Uterus (tissue), 2 donors: ENCODE measurements at regions not wholly inside any gene's neighbourhood (a gene's known extent, or its start where the extent isn't known, plus 50 kb on each side); places are given as distances from the start of the nearest gene placed in this dataset.

Experiments
- CTCF ChIP-seq, 4 experiments: fragments of 200-600 bp in 2 of 4; fragments of 450-650 bp in 2 of 4; sonication (generic) in 2 of 4; IDR thresholded peaks; one replicate each; pipeline ENCODE4 v1.5.1; 2016 to 2019; ENCODE audit warnings: antibody characterized with exemption in 4 of 4, mild to moderate bottlenecking in 2 of 4, moderate library complexity in 1 of 4
- POLR2A ChIP-seq, 2 donors: fragments of 450-650 bp; IDR thresholded peaks; one replicate each; pipeline ENCODE4 v1.6.1; 2016; ENCODE audit warnings: antibody characterized with exemption in 2 of 2, mild to moderate bottlenecking in 1 of 2, moderate library complexity in 1 of 2

- TF ChIP-seq CTCF (IDR thresholded peaks at IDR 0.05) = no peak
- no peak for TF ChIP-seq POLR2A (IDR thresholded peaks at IDR 0.05)
Measured at GRCh38 chr1:29893046-29893723, 656.9 kb downstream of the PTPRU start.
